HG02623 (cell line): ENCODE measurements at regions not wholly inside any gene's neighbourhood (a gene's known extent, or its start where the extent isn't known, plus 50 kb on each side); places are given as distances from the start of the nearest gene placed in this dataset.
"Not testable (repeated sequence)": the region's sequence is repeated elsewhere in the genome, so short reads cannot be mapped to it uniquely, and the experiment has no call there.

Experiments used
- ATAC-seq: cut with Tn5 transposase; IDR thresholded peaks from one replicate; pipeline ENCODE4 v1.9.1; 2021; ENCODE audit warnings: moderate library complexity; ENCODE audit not compliant: unreplicated experiment

GRCh38 chr6:2611092-2611491, 139.6 kb downstream of the MYLK4 start:
- ATAC-seq, result no peak

- ATAC-seq, result no peak
Observed at GRCh38 chr6:2608503-2608902, 142.2 kb downstream of the MYLK4 start.

GRCh38 chr6:2600363-2600762, 150.4 kb downstream of the MYLK4 start:
- no peak for ATAC-seq

GRCh38 chr6:2599817-2600216, 150.9 kb downstream of the MYLK4 start:
- no peak for ATAC-seq

GRCh38 chr6:2598867-2599266, 151.9 kb downstream of the MYLK4 start:
- ATAC-seq, result no peak

- no peak for ATAC-seq
Observed at GRCh38 chr6:2597991-2598390, 152.7 kb downstream of the MYLK4 start.

- not testable (repeated sequence) for ATAC-seq
Observed at GRCh38 chr6:2597457-2597856, 153.3 kb downstream of the MYLK4 start.

- no peak for ATAC-seq
Observed at GRCh38 chr6:2596222-2596621, 154.5 kb downstream of the MYLK4 start.

- no peak for ATAC-seq
Observed at GRCh38 chr6:2594868-2595267, 155.9 kb downstream of the MYLK4 start.

- ATAC-seq, result no peak
Observed at GRCh38 chr6:2593167-2593566, 157.6 kb downstream of the MYLK4 start.

- ATAC-seq, result no peak
Observed at GRCh38 chr6:2589171-2589661, 161.5 kb downstream of the MYLK4 start.

- no peak for ATAC-seq
Observed at GRCh38 chr6:2583459-2583858, 167.3 kb downstream of the MYLK4 start.

- no peak for ATAC-seq
Observed at GRCh38 chr6:2582268-2582667, 168.5 kb downstream of the MYLK4 start.

- ATAC-seq, result no peak
Observed at GRCh38 chr6:2581611-2582010, 169.1 kb downstream of the MYLK4 start.

GRCh38 chr6:2581011-2581410, 169.7 kb downstream of the MYLK4 start:
- no peak for ATAC-seq

GRCh38 chr6:2579804-2580570, 170.7 kb downstream of the MYLK4 start:
- no peak for ATAC-seq

GRCh38 chr6:2579241-2579761, 171.4 kb downstream of the MYLK4 start:
- ATAC-seq, result no peak

- ATAC-seq, result no peak
Observed at GRCh38 chr6:2578767-2579166, 172.0 kb downstream of the MYLK4 start.

GRCh38 chr6:2576499-2576898, 174.2 kb downstream of the MYLK4 start:
- ATAC-seq, result no peak

GRCh38 chr6:2575236-2575635, 175.5 kb downstream of the MYLK4 start:
- ATAC-seq, result no peak

GRCh38 chr6:2569420-2569819, 181.3 kb downstream of the MYLK4 start:
- ATAC-seq, result not testable (repeated sequence)

GRCh38 chr6:2566048-2566447, 184.7 kb downstream of the MYLK4 start:
- no peak for ATAC-seq

- ATAC-seq, result no peak
Observed at GRCh38 chr6:2565499-2565898, 185.2 kb downstream of the MYLK4 start.
